ENCODE measurements at regions not wholly inside any gene's neighbourhood (a gene's known extent, or its start where the extent isn't known, plus 50 kb on each side); places are given as distances from the start of the nearest gene placed in this dataset.

DNA sequence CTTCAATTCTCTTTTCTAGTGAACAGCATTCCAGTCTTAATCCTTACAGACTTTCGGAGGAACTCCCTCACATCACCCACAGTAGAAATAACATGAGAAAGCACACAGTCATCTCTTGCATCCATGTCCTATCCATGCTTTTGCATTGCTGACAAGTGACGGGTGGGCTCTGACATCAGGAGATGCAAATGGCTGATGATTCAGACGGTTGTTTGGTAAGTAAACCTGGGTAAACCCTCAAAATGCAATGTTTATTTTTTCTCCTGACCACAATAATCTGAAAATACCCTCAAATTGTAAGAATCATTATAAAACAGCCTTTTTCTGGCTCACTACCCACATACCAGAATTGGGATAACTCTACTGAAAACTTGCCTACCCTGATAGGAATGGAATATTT is 792.0 kb downstream of the MAFB start:
- no peaks in the 10 kb centered on the region for H3K79me2 ChIP-seq (ENCODE audit: insufficient read depth, low read length)
- H3K27ac ChIP-seq (ENCODE audit: low read depth, low read length, poor library complexity, severe bottlenecking), result no peak overlapping the region
- no peaks in the 10 kb centered on the region for H3K9me3 ChIP-seq (ENCODE audit: low read length)
- H3F3A ChIP-seq (ENCODE audit: insufficient read depth, low read length), result no peaks in the 10 kb centered on the region
- H3K36me3 ChIP-seq (ENCODE audit: insufficient read depth, low read length), result no peaks in the 10 kb centered on the region
- H3K4me3 ChIP-seq (ENCODE audit: low read depth, low read length, poor library complexity, severe bottlenecking), result no peak overlapping the region
- no peak overlapping the region for H3K9ac ChIP-seq (ENCODE audit: low read length)
- no peak overlapping the region for H2AFZ ChIP-seq (ENCODE audit: low read length)
- no peaks in the 10 kb centered on the region for H3K4me1 ChIP-seq (ENCODE audit: insufficient read depth, low read length, severe bottlenecking)
- no peak overlapping the region for H3K4me2 ChIP-seq (ENCODE audit: low read length)
- no peaks in the 10 kb centered on the region for H4K20me1 ChIP-seq (ENCODE audit: insufficient read depth, low read length)
- no peaks in the 10 kb centered on the region for H3K9me2 ChIP-seq (ENCODE audit: low read depth, low read length)
- no peak for TF ChIP-seq EZH2 (IDR thresholded peaks at IDR 0.05; ENCODE audit: borderline replicate concordance, low read length)
- TF ChIP-seq, protein P1, sequence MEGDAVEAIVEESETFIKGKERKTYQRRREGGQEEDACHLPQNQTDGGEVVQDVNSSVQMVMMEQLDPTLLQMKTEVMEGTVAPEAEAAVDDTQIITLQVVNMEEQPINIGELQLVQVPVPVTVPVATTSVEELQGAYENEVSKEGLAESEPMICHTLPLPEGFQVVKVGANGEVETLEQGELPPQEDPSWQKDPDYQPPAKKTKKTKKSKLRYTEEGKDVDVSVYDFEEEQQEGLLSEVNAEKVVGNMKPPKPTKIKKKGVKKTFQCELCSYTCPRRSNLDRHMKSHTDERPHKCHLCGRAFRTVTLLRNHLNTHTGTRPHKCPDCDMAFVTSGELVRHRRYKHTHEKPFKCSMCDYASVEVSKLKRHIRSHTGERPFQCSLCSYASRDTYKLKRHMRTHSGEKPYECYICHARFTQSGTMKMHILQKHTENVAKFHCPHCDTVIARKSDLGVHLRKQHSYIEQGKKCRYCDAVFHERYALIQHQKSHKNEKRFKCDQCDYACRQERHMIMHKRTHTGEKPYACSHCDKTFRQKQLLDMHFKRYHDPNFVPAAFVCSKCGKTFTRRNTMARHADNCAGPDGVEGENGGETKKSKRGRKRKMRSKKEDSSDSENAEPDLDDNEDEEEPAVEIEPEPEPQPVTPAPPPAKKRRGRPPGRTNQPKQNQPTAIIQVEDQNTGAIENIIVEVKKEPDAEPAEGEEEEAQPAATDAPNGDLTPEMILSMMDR (IDR thresholded peaks at IDR 0.05; ENCODE audit: low read length), result no peak
- H3K27me3 ChIP-seq (ENCODE audit: insufficient read depth, low read length), result no peaks in the 10 kb centered on the region

DNA sequence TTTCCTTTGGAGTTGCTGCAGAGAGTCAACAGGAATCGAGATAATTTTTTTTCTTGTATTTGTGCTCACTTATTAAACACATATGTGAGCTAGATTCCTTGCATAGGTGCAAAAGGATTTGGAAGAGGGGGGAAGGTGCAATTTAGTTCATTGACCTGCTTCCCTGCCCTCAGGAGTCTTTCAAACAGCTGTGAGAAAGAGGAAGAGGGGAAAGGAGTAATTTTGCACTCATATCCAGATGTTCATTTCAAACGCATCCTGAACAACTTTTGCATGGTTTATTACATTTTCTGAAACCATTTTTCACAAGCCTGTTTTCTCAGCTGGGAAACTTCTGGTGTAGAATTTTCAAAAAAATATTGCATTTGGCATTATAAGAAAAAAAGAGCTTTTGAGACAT is 795.0 kb downstream of the MAFB start:
- Histone ChIP-seq H3K4me2 (ENCODE audit: low read length) (no peak overlapping the region), H3K9ac (ENCODE audit: low read length) (no peak overlapping the region), H3K36me3 (ENCODE audit: insufficient read depth, low read length) (no peaks in the 10 kb centered on the region), H3K27ac (ENCODE audit: low read depth, low read length, poor library complexity, severe bottlenecking) (no peak overlapping the region), H3K4me3 (ENCODE audit: low read depth, low read length, poor library complexity, severe bottlenecking) (no peak overlapping the region), H3K27me3 (ENCODE audit: insufficient read depth, low read length) (no peaks in the 10 kb centered on the region), H3K79me2 (ENCODE audit: insufficient read depth, low read length) (no peaks in the 10 kb centered on the region), H4K20me1 (ENCODE audit: insufficient read depth, low read length) (no peaks in the 10 kb centered on the region), H2AFZ (ENCODE audit: low read length) (no peak overlapping the region), H3K4me1 (ENCODE audit: insufficient read depth, low read length, severe bottlenecking) (no peaks in the 10 kb centered on the region), H3F3A (ENCODE audit: insufficient read depth, low read length) (no peaks in the 10 kb centered on the region), H3K9me2 (ENCODE audit: low read depth, low read length) (no peaks in the 10 kb centered on the region), H3K9me3 (ENCODE audit: low read length) (no peaks in the 10 kb centered on the region)
- TF ChIP-seq, protein P1 (IDR thresholded peaks at IDR 0.05; ENCODE audit: low read length), result no peak
- no peak for TF ChIP-seq EZH2 (IDR thresholded peaks at IDR 0.05; ENCODE audit: borderline replicate concordance, low read length)

DNA sequence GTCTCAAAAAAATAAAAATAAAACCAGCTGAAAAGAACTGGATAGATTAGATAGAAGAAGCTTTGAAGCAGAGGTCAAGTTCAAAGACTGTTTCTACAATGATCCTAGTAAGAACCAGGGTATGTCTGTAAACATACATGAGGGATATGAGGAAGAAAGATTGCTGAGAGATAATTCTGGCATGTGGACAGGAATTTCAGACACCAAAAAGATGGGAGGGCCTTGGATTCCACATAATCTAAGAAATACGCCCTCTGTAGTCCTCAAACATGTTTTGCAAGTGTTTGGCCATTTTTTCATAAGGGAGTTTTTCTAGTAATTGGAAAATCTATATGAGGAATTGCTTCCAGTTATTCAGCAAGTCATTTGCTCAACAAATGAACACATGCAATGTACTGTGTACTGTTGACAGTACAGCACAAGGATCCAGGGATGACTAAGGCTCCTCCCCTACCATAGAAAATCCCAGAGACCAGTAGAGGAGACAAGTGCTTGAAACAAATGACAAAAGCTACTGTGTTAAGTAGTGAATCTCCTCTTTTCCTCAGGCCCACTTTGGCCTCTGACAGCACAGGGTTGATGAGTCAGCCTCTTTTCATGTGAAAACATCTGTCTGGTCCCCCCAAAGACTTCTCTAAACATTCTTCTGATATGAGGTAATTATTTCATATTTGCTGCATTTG is 795.9 kb downstream of the MAFB start:
- H3F3A ChIP-seq (ENCODE audit: insufficient read depth, low read length), result 0 out of 2 replicates have a peak, but pooled peaks cover under 1% of the 10 kb centered on the region
- H3K9me2 ChIP-seq (ENCODE audit: low read depth, low read length), result no peaks in the 10 kb centered on the region
- H3K36me3 ChIP-seq (ENCODE audit: insufficient read depth, low read length), result no peaks in the 10 kb centered on the region
- no peaks in the 10 kb centered on the region for H3K79me2 ChIP-seq (ENCODE audit: insufficient read depth, low read length)
- no peak overlapping the region for H3K4me3 ChIP-seq (ENCODE audit: low read depth, low read length, poor library complexity, severe bottlenecking)
- no peaks in the 10 kb centered on the region for H3K27me3 ChIP-seq (ENCODE audit: insufficient read depth, low read length)
- no peak overlapping the region for H3K4me2 ChIP-seq (ENCODE audit: low read length)
- no peaks in the 10 kb centered on the region for H3K9me3 ChIP-seq (ENCODE audit: low read length)
- TF ChIP-seq, protein P1 (IDR thresholded peaks at IDR 0.05; ENCODE audit: low read length), result 0 out of 2 replicates have a peak, but pooled peaks have one; percentile 5
- no peak for TF ChIP-seq EZH2 (IDR thresholded peaks at IDR 0.05; ENCODE audit: borderline replicate concordance, low read length)
- no peak overlapping the region for H2AFZ ChIP-seq (ENCODE audit: low read length)
- H4K20me1 ChIP-seq (ENCODE audit: insufficient read depth, low read length), result no peaks in the 10 kb centered on the region
- H3K9ac ChIP-seq (ENCODE audit: low read length), result no peak overlapping the region
- H3K27ac ChIP-seq (ENCODE audit: low read depth, low read length, poor library complexity, severe bottlenecking), result no peak overlapping the region
- no peaks in the 10 kb centered on the region for H3K4me1 ChIP-seq (ENCODE audit: insufficient read depth, low read length, severe bottlenecking)
